Activated naive CD8-positive, alpha-beta T cell (primary cell): ENCODE measurements at regions not wholly inside any gene's neighbourhood (a gene's known extent, or its start where the extent isn't known, plus 50 kb on each side); places are given as distances from the start of the nearest gene placed in this dataset.

Experiments used
- H3K27ac Mint-ChIP-seq: one replicate; pipeline ENCODE4 v1.8.0; 2021; ENCODE audit warnings: mixed read lengths
- H3K27me3 Mint-ChIP-seq: one replicate; pipeline ENCODE4 v1.8.0; 2021; ENCODE audit warnings: mixed read lengths
- H3K36me3 Mint-ChIP-seq: one replicate; pipeline ENCODE4 v1.8.0; 2021; ENCODE audit warnings: mixed read lengths
- H3K4me1 Mint-ChIP-seq: one replicate; pipeline ENCODE4 v1.8.0; 2021; ENCODE audit warnings: low read depth, mixed read lengths
- H3K4me3 Mint-ChIP-seq: one replicate; pipeline ENCODE4 v1.8.0; 2021; ENCODE audit warnings: mild to moderate bottlenecking, mixed read lengths
- H3K9me3 Mint-ChIP-seq: one replicate; pipeline ENCODE4 v1.8.0; 2021; ENCODE audit warnings: low read depth, mixed read lengths

GRCh38 chr6:122072014-122072647 lies 327.3 kb upstream of the HSF2 start:
- Mint-ChIP-seq H3K36me3 (no peaks in the 10 kb centered on the region), H3K4me1 (no peaks in the 10 kb centered on the region), H3K4me3 (no peak overlapping the region), H3K27me3 (peaks cover 2% of the 10 kb centered on the region), H3K9me3 (no peaks in the 10 kb centered on the region), H3K27ac (no peak overlapping the region)

GRCh38 chr6:122075084-122075838 lies 324.2 kb upstream of the HSF2 start:
- Mint-ChIP-seq H3K27me3 (peaks cover 2% of the 10 kb centered on the region), H3K27ac (no peak overlapping the region), H3K4me1 (no peaks in the 10 kb centered on the region), H3K9me3 (no peaks in the 10 kb centered on the region), H3K36me3 (no peaks in the 10 kb centered on the region), H3K4me3 (no peak overlapping the region)

DNA sequence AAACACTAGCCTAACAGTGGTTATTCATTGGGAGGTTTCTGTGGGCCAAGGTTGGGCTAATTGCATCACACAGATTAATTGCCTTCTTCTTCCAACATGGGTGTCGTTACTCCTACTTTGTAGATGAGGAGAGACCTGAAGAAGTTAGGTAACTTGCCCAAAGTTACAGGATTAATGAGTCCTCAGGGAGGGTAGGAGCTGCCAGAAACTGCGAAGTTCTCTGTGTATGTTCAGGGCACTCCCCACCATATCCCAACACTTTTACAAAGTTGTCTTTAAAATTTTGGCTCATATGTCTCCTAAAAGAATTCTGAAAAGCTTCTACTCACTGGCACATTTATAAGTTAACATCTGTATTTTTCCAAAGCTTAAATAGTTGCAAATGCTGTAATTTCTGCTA lies 323.5 kb upstream of the HSF2 start:
- no peaks in the 10 kb centered on the region for H3K4me1 Mint-ChIP-seq
- H3K9me3 Mint-ChIP-seq = no peaks in the 10 kb centered on the region
- no peak overlapping the region for H3K27ac Mint-ChIP-seq
- peaks cover 2% of the 10 kb centered on the region for H3K27me3 Mint-ChIP-seq
- no peak overlapping the region for H3K4me3 Mint-ChIP-seq
- H3K36me3 Mint-ChIP-seq = no peaks in the 10 kb centered on the region

DNA sequence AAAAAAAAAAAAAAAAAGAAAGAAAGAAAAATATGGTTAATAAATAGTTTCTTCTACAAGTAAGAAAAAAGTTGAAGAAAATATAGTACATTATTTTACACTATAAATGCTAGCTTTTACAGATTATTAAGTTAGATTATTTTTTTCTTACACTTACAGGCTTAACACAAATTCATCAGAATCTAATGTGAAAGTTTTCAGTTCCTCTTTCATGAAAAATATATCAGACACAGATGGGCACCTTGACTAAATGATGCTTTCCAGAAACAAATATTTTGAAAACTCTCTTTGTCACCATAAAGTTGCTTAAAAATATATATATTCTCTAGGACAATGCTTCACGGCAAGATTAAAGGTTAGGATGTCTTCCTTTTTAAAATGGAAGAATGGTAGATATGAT lies 321.8 kb upstream of the HSF2 start:
- Mint-ChIP-seq H3K9me3 (no peaks in the 10 kb centered on the region), H3K27ac (no peak overlapping the region), H3K4me3 (no peak overlapping the region), H3K36me3 (no peaks in the 10 kb centered on the region), H3K4me1 (no peaks in the 10 kb centered on the region), H3K27me3 (peaks cover 3% of the 10 kb centered on the region)

DNA sequence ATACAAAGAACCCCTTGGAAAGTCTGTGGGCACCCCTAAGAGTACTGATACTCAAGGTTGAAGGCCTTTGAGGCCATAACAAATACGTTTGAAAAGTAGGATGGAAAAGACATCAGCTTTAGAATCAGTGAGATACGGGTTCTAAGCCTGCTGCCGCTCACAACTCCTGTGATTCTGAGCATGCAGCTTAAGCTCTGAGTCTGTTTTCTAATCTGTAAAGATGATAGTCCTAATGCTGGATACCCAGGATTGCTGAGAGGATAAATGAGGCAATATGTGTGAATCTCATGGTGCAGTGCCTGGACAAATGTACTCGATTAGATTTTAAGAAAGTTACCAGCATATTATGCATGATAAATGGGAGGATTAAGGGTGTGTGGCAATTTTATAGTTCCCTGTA lies 321.0 kb upstream of the HSF2 start:
- Mint-ChIP-seq H3K27ac (no peak overlapping the region), H3K36me3 (no peaks in the 10 kb centered on the region), H3K4me3 (no peak overlapping the region), H3K4me1 (no peaks in the 10 kb centered on the region), H3K9me3 (no peaks in the 10 kb centered on the region), H3K27me3 (peaks cover 3% of the 10 kb centered on the region)

- no peaks in the 10 kb centered on the region for H3K9me3 Mint-ChIP-seq
- no peak overlapping the region for H3K4me3 Mint-ChIP-seq
- H3K4me1 Mint-ChIP-seq = no peaks in the 10 kb centered on the region
- H3K36me3 Mint-ChIP-seq = no peaks in the 10 kb centered on the region
- no peak overlapping the region for H3K27ac Mint-ChIP-seq
- H3K27me3 Mint-ChIP-seq = peaks cover 3% of the 10 kb centered on the region
These were observed 319.5 kb upstream of the HSF2 start for GRCh38 chr6:122079916-122080315.

- Mint-ChIP-seq H3K9me3 (no peaks in the 10 kb centered on the region), H3K36me3 (no peaks in the 10 kb centered on the region), H3K4me1 (no peaks in the 10 kb centered on the region), H3K4me3 (no peak overlapping the region), H3K27me3 (peaks cover 3% of the 10 kb centered on the region), H3K27ac (no peak overlapping the region)
These were observed 317.5 kb upstream of the HSF2 start for GRCh38 chr6:122081921-122082320.

- H3K27me3 Mint-ChIP-seq = peaks cover 3% of the 10 kb centered on the region
- H3K4me1 Mint-ChIP-seq = no peaks in the 10 kb centered on the region
- H3K4me3 Mint-ChIP-seq = no peak overlapping the region
- no peaks in the 10 kb centered on the region for H3K36me3 Mint-ChIP-seq
- H3K9me3 Mint-ChIP-seq = no peaks in the 10 kb centered on the region
- H3K27ac Mint-ChIP-seq = no peak overlapping the region
These were observed 317.1 kb upstream of the HSF2 start for GRCh38 chr6:122082370-122082769.

- no peak overlapping the region for H3K4me3 Mint-ChIP-seq
- no peaks in the 10 kb centered on the region for H3K4me1 Mint-ChIP-seq
- no peak overlapping the region for H3K27ac Mint-ChIP-seq
- H3K36me3 Mint-ChIP-seq = no peaks in the 10 kb centered on the region
- H3K9me3 Mint-ChIP-seq = peaks cover 4% of the 10 kb centered on the region
- H3K27me3 Mint-ChIP-seq = peaks cover 2% of the 10 kb centered on the region
These were observed 307.1 kb upstream of the HSF2 start for GRCh38 chr6:122092366-122092765.

GRCh38 chr6:122098201-122098678 lies 301.2 kb upstream of the HSF2 start:
- H3K27ac Mint-ChIP-seq = no peak overlapping the region

GRCh38 chr6:122102026-122102425 lies 297.4 kb upstream of the HSF2 start:
- H3K27me3 Mint-ChIP-seq = peaks cover 12% of the 10 kb centered on the region

More at GRCh38 chr6:122098201-122098678, 301.2 kb upstream of the HSF2 start:
- no peaks in the 10 kb centered on the region for H3K9me3 Mint-ChIP-seq
- H3K36me3 Mint-ChIP-seq = no peaks in the 10 kb centered on the region
- H3K4me3 Mint-ChIP-seq = no peak overlapping the region
- H3K4me1 Mint-ChIP-seq = no peaks in the 10 kb centered on the region
- peaks cover 12% of the 10 kb centered on the region for H3K27me3 Mint-ChIP-seq

GRCh38 chr6:122107256-122107852 lies 292.1 kb upstream of the HSF2 start:
- no peak overlapping the region for H3K4me3 Mint-ChIP-seq
- peaks cover 2% of the 10 kb centered on the region for H3K27me3 Mint-ChIP-seq
- no peak overlapping the region for H3K27ac Mint-ChIP-seq
- no peaks in the 10 kb centered on the region for H3K9me3 Mint-ChIP-seq
- H3K36me3 Mint-ChIP-seq = no peaks in the 10 kb centered on the region
- no peaks in the 10 kb centered on the region for H3K4me1 Mint-ChIP-seq

More at GRCh38 chr6:122102026-122102425, 297.4 kb upstream of the HSF2 start:
- Mint-ChIP-seq H3K4me1 (no peaks in the 10 kb centered on the region), H3K27ac (no peak overlapping the region), H3K36me3 (no peaks in the 10 kb centered on the region), H3K4me3 (no peak overlapping the region), H3K9me3 (no peaks in the 10 kb centered on the region)

DNA sequence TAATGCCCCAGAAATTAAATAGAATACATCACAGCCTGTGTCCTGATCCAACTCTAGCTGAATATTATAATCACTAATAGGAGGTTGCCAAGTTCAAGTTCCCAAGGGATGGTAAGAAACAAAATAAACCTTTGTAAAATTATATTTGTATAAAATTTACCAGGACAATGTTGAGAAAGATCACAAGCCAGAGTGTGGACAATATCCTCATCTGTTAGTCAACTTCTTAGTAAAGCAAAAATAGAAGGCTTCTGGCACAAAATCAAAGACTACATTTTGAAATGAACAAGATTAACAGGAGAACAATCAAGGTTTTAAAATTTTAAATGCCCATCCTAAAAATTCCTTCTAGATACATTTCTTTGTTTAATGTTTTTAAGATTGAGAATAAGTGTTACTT lies 290.4 kb upstream of the HSF2 start:
- H3K36me3 Mint-ChIP-seq = no peaks in the 10 kb centered on the region

DNA sequence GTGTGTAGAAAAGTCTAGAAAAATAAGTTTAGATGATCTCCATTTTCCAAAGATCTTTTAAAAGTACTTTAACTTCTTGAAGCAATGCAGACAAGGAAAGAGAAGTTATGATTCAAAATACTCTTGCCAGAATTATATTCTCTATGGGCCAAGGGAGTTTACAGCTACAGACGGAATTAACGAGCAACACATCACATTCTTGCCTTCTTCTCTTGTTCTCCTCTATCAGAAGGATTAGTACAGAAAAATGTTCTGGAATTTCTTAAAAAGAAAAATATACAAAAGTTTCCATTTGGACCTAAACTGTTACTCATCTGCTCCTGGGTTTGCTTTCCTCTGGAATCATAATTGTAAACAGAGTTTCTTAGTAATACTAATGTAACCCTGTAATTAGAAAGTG lies 284.7 kb upstream of the HSF2 start:
- H3K36me3 Mint-ChIP-seq = no peaks in the 10 kb centered on the region
- H3K9me3 Mint-ChIP-seq = no peaks in the 10 kb centered on the region
- H3K4me3 Mint-ChIP-seq = no peak overlapping the region
- H3K27me3 Mint-ChIP-seq = peaks cover 4% of the 10 kb centered on the region
- H3K4me1 Mint-ChIP-seq = no peaks in the 10 kb centered on the region
- no peak overlapping the region for H3K27ac Mint-ChIP-seq

More for the DNA sequence above, 290.4 kb upstream of the HSF2 start:
- H3K4me3 Mint-ChIP-seq = no peak overlapping the region
- no peaks in the 10 kb centered on the region for H3K4me1 Mint-ChIP-seq
- H3K27ac Mint-ChIP-seq = no peak overlapping the region
- no peaks in the 10 kb centered on the region for H3K9me3 Mint-ChIP-seq
- H3K27me3 Mint-ChIP-seq = peaks cover 2% of the 10 kb centered on the region

DNA sequence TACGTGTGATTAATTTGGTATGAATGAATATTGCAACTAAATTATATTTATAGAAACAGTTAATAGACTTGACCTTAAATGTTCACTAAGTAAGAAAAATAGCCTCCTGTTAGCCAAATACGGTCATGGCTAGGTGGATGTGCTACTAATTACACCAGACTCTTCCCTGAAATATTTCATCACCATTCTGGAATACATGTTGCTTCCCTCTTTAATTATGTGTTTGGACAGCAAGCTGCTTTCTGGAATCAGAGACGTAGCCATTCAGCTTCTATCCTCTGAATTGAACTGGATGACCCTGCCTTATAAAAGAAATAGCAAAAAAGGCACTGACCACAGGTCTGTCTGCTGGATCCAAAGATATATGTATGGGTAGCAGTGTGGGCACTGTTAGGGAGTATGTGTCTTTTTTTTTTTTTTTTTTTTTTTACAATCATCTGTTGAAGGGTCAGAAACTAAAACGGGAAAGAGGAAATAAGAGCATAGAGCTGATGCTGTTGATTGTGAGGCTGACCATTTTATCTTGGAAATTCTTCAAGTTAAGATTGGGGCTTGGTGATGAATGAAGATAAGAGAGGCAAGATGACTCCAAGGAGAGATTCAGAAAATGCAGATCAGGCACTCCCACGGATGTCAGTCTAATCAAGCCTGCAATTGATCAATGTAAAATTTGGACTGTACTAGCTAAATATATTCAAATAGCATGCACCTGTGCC lies 283.2 kb upstream of the HSF2 start:
- H3K4me3 Mint-ChIP-seq = no peak overlapping the region
- H3K27ac Mint-ChIP-seq = no peak overlapping the region
- no peaks in the 10 kb centered on the region for H3K9me3 Mint-ChIP-seq
- H3K4me1 Mint-ChIP-seq = no peaks in the 10 kb centered on the region
- peaks cover 4% of the 10 kb centered on the region for H3K27me3 Mint-ChIP-seq
- H3K36me3 Mint-ChIP-seq = no peaks in the 10 kb centered on the region
